CD14-positive monocyte (primary cell): ENCODE measurements at regions not wholly inside any gene's neighbourhood (a gene's known extent, or its start where the extent isn't known, plus 50 kb on each side); places are given as distances from the start of the nearest gene placed in this dataset.

Experiments
- DNase-seq, 3 donors: peaks; one replicate each; pipeline ENCODE4 v3.0.0-alpha.2; 2011 to 2022
- H2AFZ ChIP-seq: 2 replicates; pipeline ENCODE4 v1.6.0; 2012; ENCODE audit warnings: mild to moderate bottlenecking, low read depth, low read length, inconsistent platforms; ENCODE audit not compliant: insufficient read depth, poor library complexity, severe bottlenecking
- H3K27ac ChIP-seq, 2 donors: 1 replicate in 1 of 2; 2 replicates in 1 of 2; pipeline ENCODE4 v1.5.1; 2012 to 2013; ENCODE audit warnings: low read length in 2 of 2, control low read depth in 1 of 2, inconsistent platforms in 1 of 2, low read depth in 1 of 2, mild to moderate bottlenecking in 1 of 2
- H3K27me3 ChIP-seq, 2 donors: one replicate each; pipeline versions ENCODE4 v1.6.0 to v1.6.1; 2011 to 2013; ENCODE audit warnings: low read length in 2 of 2; ENCODE audit not compliant: control insufficient read depth in 2 of 2, insufficient read depth in 2 of 2
- H3K36me3 ChIP-seq, 2 donors: replicated peaks in 1 of 2; 1 replicate in 1 of 2; 2 replicates in 1 of 2; pipeline versions ENCODE4 v1.5.1 to v1.6.1; 2012 to 2013; ENCODE audit warnings: low read length in 2 of 2, control low read depth in 1 of 2, inconsistent platforms in 1 of 2, mild to moderate bottlenecking in 1 of 2; ENCODE audit not compliant: insufficient read depth in 2 of 2, control insufficient read depth in 1 of 2
- H3K4me1 ChIP-seq, 2 donors: 1 replicate in 1 of 2; 2 replicates in 1 of 2; pipeline versions ENCODE4 v1.5.1 to v1.6.1; 2012 to 2013; ENCODE audit warnings: low read length in 2 of 2, control low read depth in 1 of 2, inconsistent platforms in 1 of 2, mild to moderate bottlenecking in 1 of 2, moderate library complexity in 1 of 2; ENCODE audit not compliant: insufficient read depth in 2 of 2, control insufficient read depth in 1 of 2
- H3K4me2 ChIP-seq: replicated peaks from 2 replicates; pipeline ENCODE3; 2012; ENCODE audit warnings: low read length, moderate library complexity, mild to moderate bottlenecking; ENCODE audit not compliant: poor library complexity, severe bottlenecking; ENCODE audit errors: extremely low read depth
- H3K4me3 ChIP-seq, 3 experiments: fragments of 200-600 bp in 1 of 3; sonication (generic) in 1 of 3; replicated peaks in 1 of 3; 1 replicate in 2 of 3; 2 replicates in 1 of 3; pipeline ENCODE4 v1.5.1; 2011 to 2013; ENCODE audit warnings: low read length in 3 of 3, mild to moderate bottlenecking in 3 of 3, control low read depth in 2 of 3, low read depth in 2 of 3, inconsistent platforms in 1 of 3, moderate library complexity in 1 of 3
- H3K79me2 ChIP-seq: 2 replicates; pipeline ENCODE4 v1.6.0; 2012; ENCODE audit warnings: mild to moderate bottlenecking, control low read depth, inconsistent platforms, low read length, moderate library complexity; ENCODE audit not compliant: insufficient read depth
- H3K9ac ChIP-seq: 2 replicates; pipeline ENCODE4 v1.6.0; 2017; ENCODE audit warnings: low read length, mild to moderate bottlenecking; ENCODE audit not compliant: insufficient read depth, poor library complexity, severe bottlenecking
- H3K9me3 ChIP-seq, 2 donors: replicated peaks in 1 of 2; 1 replicate in 1 of 2; 2 replicates in 1 of 2; pipeline versions ENCODE4 v1.5.1 to v1.6.1; 2012 to 2013; ENCODE audit warnings: low read length in 2 of 2, control low read depth in 1 of 2; ENCODE audit not compliant: control insufficient read depth in 1 of 2, insufficient read depth in 1 of 2
- H4K20me1 ChIP-seq: 2 replicates; pipeline ENCODE4 v1.6.0; 2012; ENCODE audit warnings: mild to moderate bottlenecking, low read length, control low read depth, moderate library complexity; ENCODE audit not compliant: insufficient read depth
- H3K27ac Mint-ChIP-seq, 7 donors: one replicate each; pipeline ENCODE4 v1.8.0; 2020; ENCODE audit warnings: mild to moderate bottlenecking in 7 of 7, mixed read lengths in 7 of 7, moderate library complexity in 6 of 7, inconsistent platforms in 2 of 7
- H3K27me3 Mint-ChIP-seq, 3 donors: one replicate each; pipeline ENCODE4 v1.8.0; 2021 to 2022; ENCODE audit warnings: low read depth in 3 of 3, mild to moderate bottlenecking in 3 of 3, mixed read lengths in 3 of 3, moderate library complexity in 3 of 3, inconsistent platforms in 1 of 3
- H3K36me3 Mint-ChIP-seq, 2 donors: one replicate each; pipeline ENCODE4 v1.8.0; 2020; ENCODE audit warnings: mixed read lengths in 2 of 2, inconsistent platforms in 1 of 2, mild to moderate bottlenecking in 1 of 2
- H3K4me1 Mint-ChIP-seq: one replicate; pipeline ENCODE4 v1.8.0; 2020; ENCODE audit warnings: mild to moderate bottlenecking, mixed read lengths
- H3K4me3 Mint-ChIP-seq, 2 donors: one replicate each; pipeline ENCODE4 v1.8.0; 2020; ENCODE audit warnings: mild to moderate bottlenecking in 2 of 2, mixed read lengths in 2 of 2, moderate library complexity in 1 of 2
- H3K9me3 Mint-ChIP-seq, 7 donors: one replicate each; pipeline ENCODE4 v1.8.0; 2020 to 2022; ENCODE audit warnings: mixed read lengths in 7 of 7, mild to moderate bottlenecking in 6 of 7, moderate library complexity in 6 of 7, inconsistent platforms in 2 of 7
- CTCF ChIP-seq: fragments of 200-600 bp; IDR thresholded peaks from one replicate; pipeline ENCODE4 v1.8.0; 2022; ENCODE audit warnings: antibody characterized with exemption, mild to moderate bottlenecking
- WGBS: methylation state at CpG from one replicate; pipeline ENCODE4 v1.1.5; 2013; ENCODE audit warnings: missing lambda C conversion rate; ENCODE audit not compliant: insufficient coverage; 5-methylcytosine and 5-hydroxymethylcytosine counted together
- intact Hi-C, 2 donors: fragments of 100-400 bp; cut with micrococcal nuclease; formaldehyde crosslinking; loops; one replicate each; pipeline versions ENCODE4 v1.15.0 to v1.15.1; 2023

DNA sequence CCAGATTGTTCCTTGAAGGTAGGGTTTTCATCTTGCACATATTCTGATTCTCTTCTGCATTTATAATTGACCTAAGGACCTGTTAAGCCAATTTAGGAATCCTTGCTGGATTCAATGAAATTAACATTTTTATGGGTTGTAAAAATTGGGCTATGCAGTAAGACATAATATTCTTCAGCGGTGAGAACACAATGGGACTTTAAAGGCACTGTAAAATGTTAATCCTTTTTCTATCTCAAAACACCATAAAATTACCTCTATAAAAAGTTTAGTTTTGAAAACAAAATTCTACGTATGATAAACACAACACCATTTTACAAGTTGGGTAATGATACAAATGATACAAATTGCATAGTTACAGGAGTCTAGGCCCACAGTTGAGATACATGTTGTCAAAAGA is 169.2 kb upstream of the DTNA start:
- TF ChIP-seq CTCF: no peak
- no CpG with 5 or more reads among the region's 2 CpGs for WGBS

GRCh38 chr18:34542625-34543024 is 167.5 kb upstream of the DTNA start:
- Histone ChIP-seq H3K9me3 (no peaks in the 10 kb centered on the region), H3K9ac (no peak overlapping the region), H3K4me2 (no peak overlapping the region), H3K27ac (no peak overlapping the region), H3K79me2 (no peaks in the 10 kb centered on the region), H3K4me3 (no peak overlapping the region), H3K4me1 (no peaks in the 10 kb centered on the region), H2AFZ (no peak overlapping the region), H3K36me3 (no peaks in the 10 kb centered on the region), H3K27me3 (no peaks in the 10 kb centered on the region), H4K20me1 (no peaks in the 10 kb centered on the region)
- no peaks in the 10 kb centered on the region for H3K4me1 Mint-ChIP-seq
- H3K4me3 Mint-ChIP-seq: no peak overlapping the region
- intact Hi-C loops: no loop called here
- H3K27ac Mint-ChIP-seq: no peak overlapping the region
- no peaks in the 10 kb centered on the region for H3K27me3 Mint-ChIP-seq
- peaks cover 0 to 4% (median 0%) of the 10 kb centered on the region in 7 donors for H3K9me3 Mint-ChIP-seq
- H3K36me3 Mint-ChIP-seq: no peaks in the 10 kb centered on the region
- DNase-seq: no peak
- TF ChIP-seq CTCF: no peak

More for the DNA sequence above, 169.2 kb upstream of the DTNA start:
- Histone ChIP-seq H3K4me1 (no peaks in the 10 kb centered on the region), H3K9me3 (no peaks in the 10 kb centered on the region), H3K9ac (no peak overlapping the region), H3K4me3 (no peak overlapping the region), H2AFZ (no peak overlapping the region), H4K20me1 (no peaks in the 10 kb centered on the region), H3K79me2 (no peaks in the 10 kb centered on the region), H3K4me2 (no peak overlapping the region), H3K36me3 (no peaks in the 10 kb centered on the region), H3K27ac (no peak overlapping the region), H3K27me3 (no peaks in the 10 kb centered on the region)
- intact Hi-C loops: no loop called here
- Mint-ChIP-seq H3K36me3 (no peaks in the 10 kb centered on the region), H3K4me3 (no peak overlapping the region), H3K27ac (no peak overlapping the region), H3K27me3 (no peaks in the 10 kb centered on the region), H3K4me1 (no peaks in the 10 kb centered on the region), H3K9me3 (peaks cover 0 to 4% (median 0%) of the 10 kb centered on the region in 7 donors)
- DNase-seq: no peak
